Neuronal stem cell (in vitro differentiated cells): ENCODE measurements at regions not wholly inside any gene's neighbourhood (a gene's known extent, or its start where the extent isn't known, plus 50 kb on each side); places are given as distances from the start of the nearest gene placed in this dataset.

Source experiments
- DNase-seq: peaks from one replicate; pipeline ENCODE4 v3.0.0-alpha.2; 2013; ENCODE audit warnings: low spot score
- H2AFZ ChIP-seq: one replicate; pipeline ENCODE4 v1.6.1; 2013; ENCODE audit warnings: mild to moderate bottlenecking, low read length, inconsistent platforms
- H2AK5ac ChIP-seq: 2 replicates; pipeline ENCODE4 v1.6.1; 2013; ENCODE audit warnings: low read depth, mild to moderate bottlenecking, inconsistent platforms, low read length, moderate library complexity, mixed read lengths
- H2BK120ac ChIP-seq: 2 replicates; pipeline ENCODE4 v1.6.1; 2013; ENCODE audit warnings: low read depth, mild to moderate bottlenecking, inconsistent platforms, low read length, moderate library complexity, mixed read lengths
- H2BK12ac ChIP-seq: one replicate; pipeline ENCODE4 v1.6.1; 2013; ENCODE audit warnings: low read length, inconsistent platforms
- H2BK15ac ChIP-seq: 2 replicates; pipeline ENCODE4 v1.6.1; 2013; ENCODE audit warnings: mild to moderate bottlenecking, low read length, inconsistent platforms, mixed read lengths
- H2BK5ac ChIP-seq: one replicate; pipeline ENCODE4 v1.6.1; 2013; ENCODE audit warnings: inconsistent platforms, mild to moderate bottlenecking, low read length, moderate library complexity
- H3K14ac ChIP-seq: one replicate; pipeline ENCODE4 v1.6.1; 2013; ENCODE audit warnings: low read length, inconsistent platforms
- H3K18ac ChIP-seq: 2 replicates; pipeline ENCODE4 v1.6.1; 2013; ENCODE audit warnings: low read length, inconsistent platforms
- H3K23ac ChIP-seq: 2 replicates; pipeline ENCODE4 v1.6.1; 2013; ENCODE audit warnings: low read depth, mild to moderate bottlenecking, mixed read lengths, low read length, inconsistent platforms; ENCODE audit not compliant: poor library complexity
- H3K27ac ChIP-seq: replicated peaks from 3 replicates; pipeline ENCODE4 v1.5.1; 2013; ENCODE audit warnings: low read length, inconsistent platforms
- H3K27me3 ChIP-seq, 3 experiments: 2 replicates each; pipeline ENCODE4 v1.6.1; 2013; ENCODE audit warnings: low read length in 3 of 3, mild to moderate bottlenecking in 2 of 3, inconsistent platforms in 1 of 3, low read depth in 1 of 3, mixed read lengths in 1 of 3, moderate library complexity in 1 of 3; ENCODE audit not compliant: control insufficient read depth in 3 of 3, insufficient read depth in 3 of 3
- H3K36me3 ChIP-seq, 2 donors: replicated peaks in 1 of 2; 2 replicates each; pipeline ENCODE4 v1.6.1; 2013; ENCODE audit warnings: low read length in 2 of 2; ENCODE audit not compliant: control insufficient read depth in 2 of 2, insufficient read depth in 2 of 2
- H3K4ac ChIP-seq: 2 replicates; pipeline ENCODE4 v1.6.1; 2013; ENCODE audit warnings: inconsistent platforms, mild to moderate bottlenecking, low read length, moderate library complexity
- H3K4me1 ChIP-seq, 2 donors: 1 replicate in 1 of 2; 2 replicates in 1 of 2; pipeline ENCODE4 v1.6.1; 2013; ENCODE audit warnings: low read length in 2 of 2, low read depth in 1 of 2; ENCODE audit not compliant: control insufficient read depth in 2 of 2, insufficient read depth in 1 of 2
- H3K4me2 ChIP-seq: one replicate; pipeline ENCODE4 v1.6.1; 2013; ENCODE audit warnings: mild to moderate bottlenecking, low read length, inconsistent platforms; ENCODE audit not compliant: insufficient read depth, poor library complexity, severe bottlenecking
- H3K4me3 ChIP-seq, 2 donors: 2 replicates each; pipeline ENCODE4 v1.5.1; 2013; ENCODE audit warnings: low read length in 2 of 2, mild to moderate bottlenecking in 2 of 2, inconsistent platforms in 1 of 2, moderate library complexity in 1 of 2
- H3K79me1 ChIP-seq: one replicate; pipeline ENCODE4 v1.6.1; 2013; ENCODE audit warnings: low read depth, mild to moderate bottlenecking, inconsistent platforms, low read length, moderate library complexity
- H3K9ac ChIP-seq: one replicate; pipeline ENCODE4 v1.6.1; 2013; ENCODE audit warnings: mild to moderate bottlenecking, low read depth, low read length, inconsistent platforms; ENCODE audit not compliant: poor library complexity
- H3K9me3 ChIP-seq, 2 donors: replicated peaks in 1 of 2; 2 replicates each; pipeline versions ENCODE3 to v1.6.1; 2013; ENCODE audit warnings: low read length in 2 of 2, mild to moderate bottlenecking in 2 of 2, inconsistent platforms in 1 of 2, low read depth in 1 of 2, mixed read lengths in 1 of 2, moderate library complexity in 1 of 2; ENCODE audit not compliant: control insufficient read depth in 2 of 2, insufficient read depth in 1 of 2
- H4K8ac ChIP-seq: one replicate; pipeline ENCODE4 v1.6.1; 2013; ENCODE audit warnings: low read depth, mild to moderate bottlenecking, inconsistent platforms, low read length, moderate library complexity
- H4K91ac ChIP-seq: one replicate; pipeline ENCODE4 v1.6.1; 2013; ENCODE audit warnings: low read length, low read depth, mild to moderate bottlenecking, inconsistent platforms; ENCODE audit not compliant: poor library complexity
- WGBS, 2 donors: extraction: QIAGEN DNeasy Blood & Tissue Kit; methylation state at CpG; one replicate each; pipeline ENCODE4 v1.1.7; 2013; ENCODE audit warnings: missing lambda C conversion rate in 2 of 2, mixed read lengths in 1 of 2; ENCODE audit not compliant: insufficient read length in 2 of 2, insufficient replicate concordance in 1 of 2; ENCODE audit errors: extremely low coverage in 2 of 2; 5-methylcytosine and 5-hydroxymethylcytosine counted together

DNA sequence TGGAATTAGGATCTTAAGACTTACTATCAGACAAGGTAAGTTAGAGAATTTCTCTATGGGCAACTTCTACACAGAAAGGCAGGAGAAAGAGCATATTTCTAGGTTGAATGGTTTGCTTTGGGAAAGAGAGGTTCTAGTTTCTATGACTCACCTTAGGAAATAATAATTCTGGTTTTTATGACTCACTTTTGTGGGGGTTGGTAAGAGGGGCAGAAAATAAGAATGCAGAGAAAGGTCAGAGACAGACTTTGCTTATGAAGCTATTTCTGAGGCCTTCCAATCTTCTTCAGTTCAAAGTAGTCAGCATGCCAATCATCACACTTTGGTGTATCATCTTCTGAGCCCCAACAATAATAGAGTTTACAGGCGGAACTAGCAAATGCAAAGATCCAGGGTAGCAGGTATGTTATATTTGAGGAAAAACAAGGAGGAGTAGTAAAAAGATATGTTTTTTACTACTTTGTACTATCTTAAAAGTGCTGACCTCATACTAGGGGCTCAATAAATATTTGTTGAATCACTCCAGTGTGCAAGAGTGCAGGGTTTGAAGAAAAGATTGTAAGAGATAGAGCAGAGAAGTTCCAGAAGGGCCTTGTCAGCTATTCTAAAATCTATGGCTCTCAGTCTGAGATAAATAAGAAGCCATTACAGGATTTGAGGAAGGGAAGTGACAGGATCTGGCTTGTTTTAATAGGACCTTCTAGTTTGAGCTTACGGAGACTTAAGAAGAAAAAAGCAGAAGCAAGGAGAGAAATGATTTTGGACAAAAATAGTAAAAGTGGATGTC is 56.7 kb upstream of the LRFN5 start:
- Histone ChIP-seq H3K4me3 (no peak overlapping the region), H3K27ac (no peak overlapping the region), H2AK5ac (no peak overlapping the region), H3K4me2 (no peak overlapping the region), H2BK5ac (no peak overlapping the region), H3K4me1 (no peaks in the 10 kb centered on the region), H3K9me3 (no peaks in the 10 kb centered on the region), H3K79me1 (peaks cover 1% of the 10 kb centered on the region), H4K91ac (no peak overlapping the region), H2BK15ac (no peak overlapping the region), H2AFZ (no peak overlapping the region), H3K23ac (no peak overlapping the region), H3K18ac (no peak overlapping the region), H3K36me3 (no peaks in the 10 kb centered on the region), H2BK12ac (no peak overlapping the region), H2BK120ac (no peak overlapping the region), H3K27me3 (no peaks in the 10 kb centered on the region), H3K4ac (no peak overlapping the region), H4K8ac (no peak overlapping the region), H3K9ac (no peak overlapping the region), H3K14ac (no peak overlapping the region)
- DNase-seq, result no peak
- WGBS, 2 donors, result no CpG with 5 or more reads among the region's 2 CpGs

DNA sequence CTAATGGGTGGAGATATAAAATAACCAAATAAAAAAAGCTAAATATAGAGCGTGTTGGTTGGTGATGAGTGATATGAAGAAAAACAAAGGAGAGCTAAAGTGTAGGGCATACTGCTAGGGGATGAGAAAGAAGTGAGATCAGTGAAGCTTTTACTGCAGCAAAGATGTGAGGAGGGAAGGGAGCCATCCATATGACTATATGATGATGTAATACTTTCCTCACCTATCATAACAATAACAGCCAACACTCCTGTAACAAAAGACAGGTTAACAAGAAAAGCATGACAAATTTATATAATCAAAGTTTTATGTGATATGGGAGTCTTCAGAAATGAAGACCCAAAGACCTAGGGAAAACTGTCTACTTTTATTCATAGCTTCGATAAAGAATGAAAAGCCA is 57.4 kb upstream of the LRFN5 start:
- no peaks in the 10 kb centered on the region for H3K36me3 ChIP-seq
- no peak overlapping the region for H2AFZ ChIP-seq
- no peak overlapping the region for H2BK120ac ChIP-seq
- no peak overlapping the region for H3K18ac ChIP-seq
- DNase-seq, result no peak
- no peak overlapping the region for H3K27ac ChIP-seq
- H3K4me2 ChIP-seq, result no peak overlapping the region
- no peak overlapping the region for H3K4me3 ChIP-seq
- H3K9ac ChIP-seq, result no peak overlapping the region
- H4K8ac ChIP-seq, result no peak overlapping the region
- H4K91ac ChIP-seq, result no peak overlapping the region
- no peaks in the 10 kb centered on the region for H3K4me1 ChIP-seq
- H2BK12ac ChIP-seq, result no peak overlapping the region
- H2AK5ac ChIP-seq, result no peak overlapping the region
- H2BK15ac ChIP-seq, result no peak overlapping the region
- H3K4ac ChIP-seq, result no peak overlapping the region
- no peaks in the 10 kb centered on the region for H3K27me3 ChIP-seq
- 100% methylated on average over 1 of the region's 2 CpGs for WGBS, 2 donors
- peaks cover 1% of the 10 kb centered on the region for H3K79me1 ChIP-seq
- H2BK5ac ChIP-seq, result no peak overlapping the region
- H3K9me3 ChIP-seq, result no peaks in the 10 kb centered on the region
- H3K23ac ChIP-seq, result no peak overlapping the region
- H3K14ac ChIP-seq, result no peak overlapping the region

DNA sequence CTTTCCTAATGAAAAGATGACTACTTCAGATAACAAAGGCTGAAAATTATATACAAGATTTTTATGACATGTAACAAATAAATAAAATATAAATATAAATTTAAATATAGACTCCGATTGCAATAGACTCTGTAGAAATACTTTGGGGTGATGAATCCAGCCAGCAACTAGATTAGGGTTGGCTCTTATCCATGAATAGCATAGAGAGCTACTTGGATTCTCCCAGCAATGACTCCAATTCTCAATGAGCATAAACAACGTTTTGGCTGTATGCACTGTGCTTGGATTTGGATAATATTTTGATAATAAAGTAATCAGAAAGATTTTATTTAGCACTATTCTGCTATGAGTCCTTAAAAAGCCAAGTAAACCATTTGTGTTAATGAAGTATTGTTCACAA is 58.0 kb upstream of the LRFN5 start:
- DNase-seq, result no peak
- H2AFZ ChIP-seq, result no peak overlapping the region
- H3K4me2 ChIP-seq, result no peak overlapping the region
- no peak overlapping the region for H3K23ac ChIP-seq
- no peak overlapping the region for H4K8ac ChIP-seq
- no peak overlapping the region for H3K4me3 ChIP-seq
- H3K4ac ChIP-seq, result no peak overlapping the region
- H2BK12ac ChIP-seq, result no peak overlapping the region
- no peak overlapping the region for H4K91ac ChIP-seq
- H2AK5ac ChIP-seq, result no peak overlapping the region
- no peak overlapping the region for H2BK15ac ChIP-seq
- no peak overlapping the region for H2BK5ac ChIP-seq
- no peak overlapping the region for H3K14ac ChIP-seq
- peaks cover 1% of the 10 kb centered on the region for H3K79me1 ChIP-seq
- no peak overlapping the region for H3K9ac ChIP-seq
- no peaks in the 10 kb centered on the region for H3K27me3 ChIP-seq
- WGBS, 2 donors, result no CpG with 5 or more reads among the region's 2 CpGs
- H3K4me1 ChIP-seq, result no peaks in the 10 kb centered on the region
- no peaks in the 10 kb centered on the region for H3K36me3 ChIP-seq
- no peaks in the 10 kb centered on the region for H3K9me3 ChIP-seq
- no peak overlapping the region for H3K18ac ChIP-seq
- no peak overlapping the region for H3K27ac ChIP-seq
- H2BK120ac ChIP-seq, result no peak overlapping the region

DNA sequence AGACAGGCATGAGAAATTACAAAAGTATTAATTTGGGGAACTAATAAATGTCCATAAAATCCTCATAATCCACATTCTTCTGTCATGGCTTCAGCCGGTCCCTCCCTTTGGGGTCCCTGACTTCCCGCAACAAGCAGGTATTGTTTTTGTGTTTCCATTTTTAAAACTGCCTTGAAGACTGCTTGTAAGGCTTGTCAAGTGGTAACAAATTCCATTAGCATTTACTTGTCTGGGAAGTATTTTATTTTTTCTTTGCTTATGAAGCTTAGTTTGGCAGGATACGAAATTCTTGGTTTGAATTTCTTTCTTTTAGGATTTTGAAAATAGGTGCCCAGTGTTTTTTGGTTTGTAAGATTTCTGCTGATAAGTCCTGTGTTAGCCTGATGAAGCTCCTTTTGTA is 65.3 kb upstream of the LRFN5 start:
- Histone ChIP-seq H2AFZ (no peak overlapping the region), H4K8ac (no peak overlapping the region), H3K14ac (no peak overlapping the region), H2AK5ac (no peak overlapping the region), H3K27me3 (no peaks in the 10 kb centered on the region), H3K36me3 (no peaks in the 10 kb centered on the region), H3K18ac (no peak overlapping the region), H3K4me2 (no peak overlapping the region), H3K9ac (no peak overlapping the region), H3K79me1 (no peaks in the 10 kb centered on the region), H3K27ac (no peak overlapping the region), H3K4me1 (no peaks in the 10 kb centered on the region), H2BK15ac (no peak overlapping the region), H3K4me3 (no peak overlapping the region), H3K4ac (no peak overlapping the region), H2BK12ac (no peak overlapping the region), H3K9me3 (peaks cover 0 to 4% of the 10 kb centered on the region in 2 donors), H4K91ac (no peak overlapping the region), H3K23ac (no peak overlapping the region), H2BK120ac (no peak overlapping the region), H2BK5ac (no peak overlapping the region)
- WGBS, 2 donors, result no CpG with 5 or more reads among the region's 3 CpGs
- DNase-seq, result no peak
